ENCODE measurements at regions not wholly inside any gene's neighbourhood (a gene's known extent, or its start where the extent isn't known, plus 50 kb on each side); places are given as distances from the start of the nearest gene placed in this dataset.

DNA sequence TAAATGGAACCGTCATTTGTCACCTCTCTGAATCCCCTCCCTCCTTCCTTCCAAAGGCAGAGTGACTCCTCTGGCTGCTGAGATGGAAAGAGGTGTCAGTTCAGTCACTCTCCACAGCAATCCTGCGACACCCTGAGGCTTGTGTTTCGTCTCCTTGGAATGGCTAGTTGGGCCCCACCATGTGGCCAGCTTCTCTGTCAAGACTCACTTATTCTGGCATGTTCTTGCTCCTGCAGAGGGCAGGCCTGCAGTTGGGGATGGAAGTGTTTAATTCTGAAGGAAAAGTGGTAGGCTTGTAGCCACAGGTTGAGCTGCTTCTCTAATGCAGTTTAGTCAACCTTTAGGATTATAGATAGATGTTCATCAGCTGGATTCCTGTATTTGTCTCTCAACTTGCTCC is 149.6 kb downstream of the LMO4 start:
- ATAC-seq (no peak), DNase-seq (peak in 2 of 4 donors; percentile 11 to 26)
- H3K27ac ChIP-seq = no peak overlapping the region
- intact Hi-C loops (cut with DNase I) = no loop called here
- WGBS, 2 donors = 52 to 67% methylated on average over 3 of the region's 3 CpGs
- no peak for TF ChIP-seq POLR2A (IDR thresholded peaks at IDR 0.05)
- TF ChIP-seq, protein P1, sequence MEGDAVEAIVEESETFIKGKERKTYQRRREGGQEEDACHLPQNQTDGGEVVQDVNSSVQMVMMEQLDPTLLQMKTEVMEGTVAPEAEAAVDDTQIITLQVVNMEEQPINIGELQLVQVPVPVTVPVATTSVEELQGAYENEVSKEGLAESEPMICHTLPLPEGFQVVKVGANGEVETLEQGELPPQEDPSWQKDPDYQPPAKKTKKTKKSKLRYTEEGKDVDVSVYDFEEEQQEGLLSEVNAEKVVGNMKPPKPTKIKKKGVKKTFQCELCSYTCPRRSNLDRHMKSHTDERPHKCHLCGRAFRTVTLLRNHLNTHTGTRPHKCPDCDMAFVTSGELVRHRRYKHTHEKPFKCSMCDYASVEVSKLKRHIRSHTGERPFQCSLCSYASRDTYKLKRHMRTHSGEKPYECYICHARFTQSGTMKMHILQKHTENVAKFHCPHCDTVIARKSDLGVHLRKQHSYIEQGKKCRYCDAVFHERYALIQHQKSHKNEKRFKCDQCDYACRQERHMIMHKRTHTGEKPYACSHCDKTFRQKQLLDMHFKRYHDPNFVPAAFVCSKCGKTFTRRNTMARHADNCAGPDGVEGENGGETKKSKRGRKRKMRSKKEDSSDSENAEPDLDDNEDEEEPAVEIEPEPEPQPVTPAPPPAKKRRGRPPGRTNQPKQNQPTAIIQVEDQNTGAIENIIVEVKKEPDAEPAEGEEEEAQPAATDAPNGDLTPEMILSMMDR (IDR thresholded peaks at IDR 0.05) = no peak
- H3K4me3 ChIP-seq = no peak overlapping the region
- H3K27me3 ChIP-seq = no peaks in the 10 kb centered on the region
- no peaks in the 10 kb centered on the region for H3K36me3 ChIP-seq (replicated peaks in 1 of 2; ENCODE audit: insufficient read depth in 1 of 2, low read depth in 2 of 2)
- no peaks in the 10 kb centered on the region for H3K9me3 ChIP-seq
- no peaks in the 10 kb centered on the region for H3K4me1 ChIP-seq

DNA sequence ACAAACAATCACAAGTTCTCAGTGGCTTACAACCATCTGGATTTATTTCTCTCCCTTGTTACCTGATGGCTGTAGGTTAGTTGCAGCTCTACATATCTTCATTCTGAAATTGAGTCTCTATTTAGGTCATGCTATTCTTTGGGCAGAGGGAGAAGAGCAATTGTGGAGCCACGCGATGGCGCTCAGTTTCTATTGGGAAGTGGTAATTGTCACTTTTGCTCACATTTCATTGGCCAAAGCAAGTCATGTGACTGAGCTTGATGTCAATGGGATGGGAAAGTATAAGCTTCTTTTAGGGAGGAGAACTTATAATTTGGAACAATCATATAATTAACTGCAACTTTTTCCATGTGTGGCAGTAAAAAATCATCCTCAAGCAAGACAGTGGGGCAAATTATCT is 166.5 kb downstream of the LMO4 start:
- Histone ChIP-seq H3K27me3 (no peaks in the 10 kb centered on the region), H3K36me3 (replicated peaks in 1 of 2; ENCODE audit: insufficient read depth in 1 of 2, low read depth in 2 of 2) (no peaks in the 10 kb centered on the region), H3K4me3 (no peak overlapping the region), H3K4me1 (peaks cover 4% of the 10 kb centered on the region), H3K9me3 (no peaks in the 10 kb centered on the region), H3K27ac (no peak overlapping the region)
- no peak for ATAC-seq
- TF ChIP-seq POLR2A (IDR thresholded peaks at IDR 0.05) = no peak
- TF ChIP-seq, protein P1 (IDR thresholded peaks at IDR 0.05) = no peak
- WGBS, 2 donors = 91 to 94% methylated on average over 3 of the region's 3 CpGs
- intact Hi-C loops (cut with DNase I) = no loop called here
- DNase-seq = no peak

DNA sequence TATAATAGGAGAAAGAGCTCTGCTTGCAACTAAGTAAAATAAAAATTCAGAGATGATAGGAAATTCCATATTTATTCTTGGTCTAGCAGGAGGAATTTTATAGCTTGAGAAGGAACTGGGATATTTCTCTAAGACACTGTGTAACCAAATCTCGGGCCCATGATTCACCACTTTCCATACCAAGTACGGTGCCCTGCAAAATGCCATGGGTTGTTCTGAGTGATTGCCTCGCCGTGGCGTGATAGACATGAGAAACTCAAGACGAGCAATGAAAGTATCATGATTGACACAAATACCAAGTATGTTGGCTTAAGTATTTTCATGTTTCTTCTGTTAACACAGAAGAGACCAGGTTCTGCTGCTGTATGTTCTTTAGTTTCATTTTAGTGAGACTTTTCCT is 167.2 kb downstream of the LMO4 start:
- ATAC-seq (no peak), DNase-seq (no peak)
- no peaks in the 10 kb centered on the region for H3K36me3 ChIP-seq (replicated peaks in 1 of 2; ENCODE audit: insufficient read depth in 1 of 2, low read depth in 2 of 2)
- H3K4me1 ChIP-seq = peaks cover 4% of the 10 kb centered on the region
- TF ChIP-seq POLR2A (IDR thresholded peaks at IDR 0.05) = no peak
- H3K27ac ChIP-seq = no peak overlapping the region
- no peaks in the 10 kb centered on the region for H3K9me3 ChIP-seq
- intact Hi-C loops (cut with DNase I) = no loop called here
- WGBS, 2 donors = 86 to 92% methylated on average over 6 of the region's 6 CpGs
- H3K27me3 ChIP-seq = no peaks in the 10 kb centered on the region
- H3K4me3 ChIP-seq = no peak overlapping the region

DNA sequence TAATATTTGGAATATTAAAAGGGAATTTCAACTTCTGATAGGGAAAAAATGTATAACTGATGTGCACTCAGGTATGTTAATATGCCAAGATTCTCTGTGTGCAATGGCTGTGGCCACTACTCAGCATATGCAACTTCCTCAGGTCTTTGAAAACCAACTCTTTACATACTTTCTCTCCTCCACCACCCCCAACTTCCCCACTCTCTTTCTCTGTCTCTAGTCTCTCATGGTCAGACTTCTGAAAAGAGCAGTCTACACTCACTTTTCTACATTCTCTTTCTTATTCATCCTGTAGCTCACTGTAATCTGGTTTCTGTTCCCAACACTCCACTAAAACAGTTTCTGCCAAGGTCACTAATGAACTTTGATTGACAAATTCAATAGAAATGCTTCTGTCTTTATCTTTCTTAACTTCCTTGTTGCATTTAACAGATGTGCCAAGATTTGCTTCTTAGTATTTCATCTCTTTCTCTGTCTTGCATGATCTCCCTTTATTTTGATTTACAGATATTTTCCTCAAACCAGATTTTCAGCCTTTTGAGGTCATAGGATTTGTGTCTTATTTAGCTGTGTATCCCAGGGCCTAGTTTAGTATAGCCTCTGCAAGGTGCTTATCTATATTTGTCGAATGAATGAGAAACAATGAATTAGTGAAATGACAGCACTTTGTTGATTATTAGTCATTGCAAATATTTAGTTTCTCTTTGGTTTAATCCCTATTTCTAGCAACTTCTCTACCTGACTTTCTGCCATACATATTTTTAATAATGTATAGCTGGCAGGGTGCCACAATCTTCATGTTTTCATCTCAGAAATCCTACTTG is 168.9 kb downstream of the LMO4 start:
- Histone ChIP-seq H3K27ac (no peak overlapping the region), H3K27me3 (no peaks in the 10 kb centered on the region), H3K4me1 (peaks cover 4% of the 10 kb centered on the region), H3K36me3 (replicated peaks in 1 of 2; ENCODE audit: insufficient read depth in 1 of 2, low read depth in 2 of 2) (no peaks in the 10 kb centered on the region), H3K4me3 (no peak overlapping the region), H3K9me3 (no peaks in the 10 kb centered on the region)
- ATAC-seq = no peak
- intact Hi-C loops (cut with DNase I) = no loop called here
- DNase-seq = no peak
- TF ChIP-seq, protein P1 (IDR thresholded peaks at IDR 0.05) = no peak
- no peak for TF ChIP-seq POLR2A (IDR thresholded peaks at IDR 0.05)
- 11 to 20% methylated on average over 1 of the region's 1 CpG for WGBS, 2 donors

DNA sequence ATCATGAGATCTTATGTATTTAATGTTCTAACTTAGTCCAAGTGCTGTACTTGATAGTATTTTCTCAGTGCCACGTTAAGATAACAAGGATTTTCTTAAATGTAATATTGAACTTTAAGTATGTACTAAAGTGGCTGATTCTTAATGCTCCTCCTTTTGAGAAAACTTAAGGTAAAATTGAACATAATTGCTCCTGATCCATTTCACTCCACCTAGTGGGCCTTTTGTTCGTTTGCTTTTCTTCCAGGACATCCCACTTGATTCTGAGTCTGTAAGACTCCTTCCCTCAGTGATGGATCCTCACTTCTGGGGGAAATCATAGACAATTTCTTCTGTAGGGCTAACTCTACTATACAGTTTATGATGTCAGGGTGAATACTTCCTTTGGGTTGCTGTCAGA is 173.1 kb downstream of the LMO4 start:
- H3K9me3 ChIP-seq = no peaks in the 10 kb centered on the region
- H3K36me3 ChIP-seq (replicated peaks in 1 of 2; ENCODE audit: insufficient read depth in 1 of 2, low read depth in 2 of 2) = no peaks in the 10 kb centered on the region
- peaks cover 4% of the 10 kb centered on the region for H3K4me1 ChIP-seq
- DNase-seq (no peak), ATAC-seq (no peak)
- 41 to 48% methylated on average over 2 of the region's 2 CpGs for WGBS, 2 donors
- no peak overlapping the region for H3K4me3 ChIP-seq
- intact Hi-C loops (cut with DNase I) = no loop called here
- H3K27me3 ChIP-seq = no peaks in the 10 kb centered on the region
- H3K27ac ChIP-seq = no peak overlapping the region
- TF ChIP-seq, protein P1 (IDR thresholded peaks at IDR 0.05) = no peak
- TF ChIP-seq POLR2A (IDR thresholded peaks at IDR 0.05) = no peak

Measured in body of pancreas (tissue), 4 donors.